T-helper 2 cell (primary cell): ENCODE measurements at regions not wholly inside any gene's neighbourhood (a gene's known extent, or its start where the extent isn't known, plus 50 kb on each side); places are given as distances from the start of the nearest gene placed in this dataset.
A peak's percentile ranks its signal among the peaks of the same experiment; 100 is the strongest.
"Not testable (repeated sequence)": the region's sequence is repeated elsewhere in the genome, so short reads cannot be mapped to it uniquely, and the experiment has no call there.

Experiments used
- DNase-seq, 5 experiments: peaks; one replicate each; pipeline versions ENCODE4 v3.0.0 to v3.0.0-alpha.2; 2012 to 2022

GRCh38 chr5:89064054-89064453 is 181.1 kb upstream of the MEF2C start:
- DNase-seq, result peak in 1 of 5 experiments; percentile 82

DNA sequence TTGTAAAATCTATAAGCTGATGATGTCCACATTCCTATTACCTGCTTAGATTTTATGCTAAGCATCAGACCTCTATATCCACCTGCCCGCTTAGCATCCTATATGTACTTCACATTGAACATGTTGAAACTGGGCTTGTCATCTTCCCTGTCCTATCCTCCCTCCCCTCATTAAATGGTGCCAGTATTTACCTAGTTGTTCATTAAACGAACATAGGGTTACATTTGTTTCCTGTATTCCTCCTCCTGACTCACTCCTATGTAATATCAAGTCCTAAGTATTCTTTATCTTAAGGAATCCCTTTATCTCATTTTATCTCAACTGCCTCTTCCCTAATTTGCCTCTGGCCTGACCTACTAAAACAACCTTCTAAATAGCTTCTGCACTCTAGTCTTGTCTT is 177.8 kb upstream of the MEF2C start:
- no peak for DNase-seq

GRCh38 chr5:89059274-89059673 is 176.3 kb upstream of the MEF2C start:
- no peak for DNase-seq

DNA sequence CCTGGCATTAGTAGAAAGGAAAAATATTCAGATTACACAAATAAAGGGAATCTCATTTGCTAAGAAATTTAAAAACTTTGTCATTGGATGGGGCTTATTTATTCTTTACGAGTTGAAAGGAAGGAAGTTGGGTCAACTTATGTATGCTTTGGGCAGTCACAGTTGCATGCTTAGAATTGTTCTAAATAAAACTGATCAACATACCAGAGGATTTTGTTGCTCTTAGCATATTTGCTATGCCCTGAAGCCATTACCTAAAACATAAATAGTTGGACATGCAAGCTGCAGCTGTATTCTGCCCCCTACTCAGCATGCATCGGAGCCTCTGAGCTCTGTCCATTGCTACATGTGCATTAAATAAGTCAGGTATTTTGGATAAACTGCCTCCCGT is 172.7 kb upstream of the MEF2C start:
- no peak for DNase-seq

DNA sequence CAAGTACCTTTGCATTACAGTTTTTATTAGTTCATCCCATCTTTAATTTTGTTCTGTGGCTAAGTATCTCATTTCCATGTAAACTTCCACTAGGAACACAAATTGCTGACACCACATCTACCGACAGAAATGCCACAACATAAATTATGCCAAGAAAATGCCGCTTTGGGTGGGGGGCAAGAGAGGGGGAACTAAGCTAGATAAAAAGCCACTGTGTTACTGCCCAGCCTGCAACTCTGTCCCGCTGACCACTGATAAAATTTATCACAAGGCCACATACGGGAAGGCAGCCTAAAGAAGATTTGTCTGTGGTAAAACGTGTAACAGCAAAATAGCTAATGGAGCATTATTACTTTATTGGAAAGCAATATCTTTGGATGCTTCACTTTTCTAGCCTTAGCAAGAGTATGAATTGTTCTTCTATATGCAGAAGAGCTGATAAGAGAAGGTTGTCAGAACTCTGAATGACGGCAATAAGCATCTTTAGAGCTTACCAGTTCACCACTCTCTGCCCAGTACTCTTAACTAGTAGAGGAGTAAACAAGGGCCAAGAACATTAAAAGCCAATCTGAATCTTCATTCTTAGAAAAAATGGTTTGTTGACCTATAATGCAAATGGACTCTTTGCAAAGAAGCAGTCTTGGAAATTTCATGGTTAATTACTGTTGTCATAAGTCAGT is 172.2 kb upstream of the MEF2C start:
- DNase-seq, result no peak

- DNase-seq, result no peak
Observed at GRCh38 chr5:89053547-89053946, 170.6 kb upstream of the MEF2C start.

- not testable (repeated sequence) for DNase-seq
Observed at GRCh38 chr5:89050062-89050461, 167.1 kb upstream of the MEF2C start.

GRCh38 chr5:89047571-89047970 is 164.6 kb upstream of the MEF2C start:
- DNase-seq, result no peak

DNA sequence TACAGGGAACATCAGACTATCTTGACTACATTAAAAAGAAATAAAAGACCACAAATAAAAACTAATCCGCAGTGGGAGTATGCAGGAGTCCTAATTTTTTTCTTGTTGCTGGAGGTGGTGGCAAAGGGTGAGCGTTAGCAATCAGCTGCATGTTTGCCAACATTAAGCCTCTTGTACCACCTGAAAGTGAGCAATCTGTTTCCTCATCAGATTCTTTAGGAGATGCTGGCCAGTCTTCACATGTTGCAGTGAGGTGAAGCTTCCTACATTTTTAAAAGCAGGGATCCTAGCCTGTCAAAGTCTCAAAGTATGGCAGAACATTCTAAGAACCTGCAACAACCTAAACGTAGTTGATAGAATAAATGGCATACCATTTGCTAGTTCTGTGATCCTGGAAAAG is 162.2 kb upstream of the MEF2C start:
- no peak for DNase-seq

DNA sequence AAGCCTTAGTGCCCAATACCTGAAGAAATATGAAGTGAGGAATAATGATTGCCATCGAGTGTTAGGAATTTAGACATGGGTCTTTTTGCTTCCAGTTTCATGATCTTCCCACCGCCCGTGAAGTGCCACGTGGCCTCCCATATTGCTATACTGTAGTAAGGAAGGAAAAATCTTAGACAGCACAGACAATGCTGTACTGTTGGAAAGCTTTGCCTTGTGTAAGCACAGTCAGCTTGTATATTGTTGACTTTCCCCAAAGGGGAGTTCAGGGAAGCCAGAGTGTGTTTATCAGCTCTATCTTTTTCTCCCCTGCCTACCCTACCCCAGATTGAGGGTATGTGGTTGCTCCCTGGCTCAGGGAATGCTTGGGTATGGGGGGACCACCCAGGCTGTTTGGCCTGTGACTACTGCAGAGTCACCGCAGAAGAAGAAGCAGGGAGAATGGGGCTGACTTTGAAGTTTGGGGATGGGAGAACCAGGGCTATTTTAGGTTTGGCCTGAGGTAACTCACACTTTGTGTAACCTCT is 161.8 kb upstream of the MEF2C start:
- DNase-seq, result no peak

- DNase-seq, result peak in 1 of 5 experiments; percentile 89
Observed at GRCh38 chr5:89043676-89044075, 160.7 kb upstream of the MEF2C start.

DNA sequence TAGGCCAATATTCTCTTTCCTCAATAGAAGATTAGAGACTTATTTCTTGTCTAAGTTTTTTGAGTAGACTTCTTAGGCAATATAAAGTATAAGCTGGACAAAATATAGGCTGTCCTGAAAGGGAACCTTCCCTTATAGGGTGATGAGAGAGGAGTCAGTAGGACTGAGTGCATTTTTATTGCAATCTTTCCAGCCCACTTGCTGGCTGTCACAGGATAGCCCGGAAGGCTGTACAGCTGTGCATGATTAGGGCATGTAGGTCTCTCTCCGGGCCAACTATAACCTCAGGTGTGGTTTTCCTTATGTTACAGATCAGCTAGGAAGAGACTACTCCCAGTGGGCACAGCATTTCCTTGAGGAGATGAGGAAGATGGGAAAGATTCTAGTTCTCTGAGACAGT is 159.8 kb upstream of the MEF2C start:
- no peak for DNase-seq

- DNase-seq, result no peak
Observed at GRCh38 chr5:89041976-89042375, 159.0 kb upstream of the MEF2C start.

- no peak for DNase-seq
Observed at GRCh38 chr5:89041249-89041779, 158.3 kb upstream of the MEF2C start.

GRCh38 chr5:89036704-89037489 is 153.9 kb upstream of the MEF2C start:
- no peak for DNase-seq

GRCh38 chr5:89036166-89036565 is 153.2 kb upstream of the MEF2C start:
- DNase-seq, result no peak

GRCh38 chr5:89034588-89034987 is 151.6 kb upstream of the MEF2C start:
- no peak for DNase-seq

GRCh38 chr5:89030798-89031197 is 147.8 kb upstream of the MEF2C start:
- DNase-seq, result no peak

DNA sequence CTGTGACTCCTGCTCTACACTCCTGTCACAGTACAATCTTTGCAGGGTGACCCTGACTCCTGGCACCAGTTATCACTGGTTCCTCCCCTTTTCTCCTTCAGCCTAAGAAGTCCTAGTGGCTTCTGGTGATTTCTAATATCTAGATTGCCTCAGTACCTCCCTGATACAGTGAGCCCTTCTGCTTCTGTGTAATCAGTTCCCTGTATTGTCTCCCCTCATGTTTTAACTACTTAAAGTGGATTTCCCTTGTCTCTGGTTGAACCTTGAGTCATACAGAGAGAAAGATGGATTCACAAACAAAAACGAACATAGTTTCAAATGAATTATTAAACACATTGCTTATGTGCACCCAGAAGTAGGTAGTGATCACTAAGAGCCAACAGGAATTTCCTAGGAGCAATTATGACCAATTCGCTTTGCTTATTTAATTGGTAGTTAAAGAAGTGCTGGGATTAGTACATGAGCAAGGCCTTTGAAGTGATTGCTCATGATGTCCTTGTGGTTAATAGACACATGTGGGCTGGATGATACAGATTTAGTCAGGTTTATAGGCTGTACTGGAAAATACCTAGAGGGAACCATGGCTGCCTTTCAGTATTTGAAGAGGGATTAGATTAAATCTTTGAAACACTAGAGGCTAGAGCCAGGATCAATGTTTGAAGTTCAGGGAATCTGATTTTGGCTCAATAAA is 145.8 kb upstream of the MEF2C start:
- DNase-seq, result no peak

DNA sequence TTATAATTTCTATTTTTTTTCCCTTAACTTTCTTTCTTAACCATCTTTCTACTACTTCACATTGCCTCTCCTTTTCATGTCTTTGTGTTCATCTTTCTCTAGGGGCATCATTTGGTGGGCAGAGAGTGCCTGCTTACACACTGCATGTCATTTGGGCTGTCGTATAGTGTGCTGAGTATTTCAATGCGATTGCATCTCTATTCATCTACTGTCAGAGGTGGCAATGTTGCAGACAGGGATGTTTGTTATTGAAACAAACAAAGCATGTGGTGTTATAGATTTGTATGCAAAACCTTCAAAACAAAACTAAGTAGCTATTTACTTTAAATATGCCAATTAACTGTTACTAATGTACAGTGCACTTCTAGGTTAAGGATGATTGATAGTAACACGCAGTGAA is 141.1 kb upstream of the MEF2C start:
- no peak for DNase-seq

GRCh38 chr5:89020926-89021610 is 138.1 kb upstream of the MEF2C start:
- DNase-seq, result no peak

- no peak for DNase-seq
Observed at GRCh38 chr5:89016741-89017303, 133.8 kb upstream of the MEF2C start.
